Activated CD4-positive, alpha-beta memory T cell treated with anti-CD3 and anti-CD28 coated beads for 36 hours (primary cell): ENCODE measurements at regions not wholly inside any gene's neighbourhood (a gene's known extent, or its start where the extent isn't known, plus 50 kb on each side); places are given as distances from the start of the nearest gene placed in this dataset.

Source experiments
- CTCF ChIA-PET: fragments of 350-600 bp; sonication (Branson Sonifier 250); formaldehyde crosslinking; loops from one replicate; lab custom pipeline; 2021; ENCODE audit warnings: antibody characterized with exemption, inconsistent platforms; lab: Charles Lee
- POLR2A ChIA-PET: fragments of 350-600 bp; sonication (Branson Sonifier 250); formaldehyde crosslinking; loops from one replicate; lab custom pipeline; 2021; ENCODE audit warnings: antibody characterized with exemption; lab: Charles Lee
- DNase-seq: peaks from one replicate; pipeline ENCODE4 v3.0.0-alpha.2; 2020
- H3K27ac Mint-ChIP-seq: one replicate; pipeline ENCODE4 v1.8.0; 2021; ENCODE audit warnings: mixed read lengths
- H3K27me3 Mint-ChIP-seq: one replicate; pipeline ENCODE4 v1.8.0; 2021; ENCODE audit warnings: mixed read lengths
- H3K36me3 Mint-ChIP-seq: one replicate; pipeline ENCODE4 v1.8.0; 2021; ENCODE audit warnings: mixed read lengths
- H3K4me1 Mint-ChIP-seq: one replicate; pipeline ENCODE4 v1.8.0; 2021; ENCODE audit warnings: low read depth, mixed read lengths
- H3K4me3 Mint-ChIP-seq: one replicate; pipeline ENCODE4 v1.8.0; 2021; ENCODE audit warnings: mild to moderate bottlenecking, mixed read lengths
- H3K9me3 Mint-ChIP-seq: one replicate; pipeline ENCODE4 v1.8.0; 2021; ENCODE audit warnings: mixed read lengths
- intact Hi-C: fragments of 100-400 bp; cut with micrococcal nuclease; formaldehyde crosslinking; loops from one replicate; pipeline ENCODE4 v1.15.1; 2023

- Mint-ChIP-seq H3K27me3 (no peaks in the 10 kb centered on the region), H3K9me3 (peaks cover 14% of the 10 kb centered on the region), H3K36me3 (no peaks in the 10 kb centered on the region), H3K4me1 (no peaks in the 10 kb centered on the region), H3K27ac (no peak overlapping the region), H3K4me3 (no peak overlapping the region)
- no peak for DNase-seq
- CTCF ChIA-PET: no interaction called here
- intact Hi-C loops: no loop called here
- POLR2A ChIA-PET: no interaction called here
Measured at GRCh38 chr9:119739476-119739875, 370.2 kb upstream of the BRINP1 start.

DNA sequence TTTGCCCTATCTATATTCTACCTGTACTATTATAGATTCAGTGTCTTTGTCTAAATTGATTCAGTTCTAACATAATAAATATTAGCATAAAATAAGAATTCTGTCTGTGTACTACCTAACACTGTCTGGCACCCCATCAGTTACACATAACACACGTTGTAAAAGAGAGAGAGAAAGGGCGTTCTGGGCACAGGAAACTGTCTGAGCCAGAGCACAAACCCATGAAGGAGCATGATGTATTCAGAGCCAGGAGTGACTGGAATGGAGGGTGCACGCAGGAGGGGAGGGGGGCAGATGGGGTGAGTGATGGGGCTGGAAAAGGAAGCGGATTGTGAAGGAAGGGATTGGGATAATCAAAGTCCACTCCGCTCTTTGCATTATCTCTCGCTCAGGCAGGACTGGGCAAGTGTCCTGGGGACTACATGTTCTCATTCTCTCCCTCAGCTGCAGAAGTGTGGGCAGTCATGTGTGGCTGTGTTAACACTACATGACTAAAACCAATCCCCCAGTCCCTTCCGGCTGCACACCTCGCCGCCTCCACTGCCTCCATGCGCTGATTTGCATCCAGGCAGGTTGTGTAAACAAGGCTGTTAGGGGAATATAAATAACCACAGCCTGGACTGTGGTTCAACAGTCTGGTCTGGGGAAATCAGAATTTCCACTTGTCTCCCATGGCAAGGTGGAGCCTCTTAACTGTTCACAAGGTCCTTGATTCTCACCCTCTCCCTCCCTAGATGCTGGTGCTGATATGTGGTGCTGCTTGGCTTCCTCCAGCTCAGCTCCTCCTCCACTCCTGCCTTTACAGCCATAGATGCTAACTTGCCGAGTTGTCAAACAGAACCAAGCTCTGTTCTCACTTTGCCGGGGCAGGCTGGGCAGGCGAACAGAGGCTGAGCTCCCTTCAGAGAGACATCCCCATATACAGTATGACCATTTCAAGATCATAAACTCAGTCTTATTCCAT, 367.5 kb upstream of the BRINP1 start:
- Mint-ChIP-seq H3K4me1 (no peaks in the 10 kb centered on the region), H3K27ac (no peak overlapping the region), H3K9me3 (peaks cover 12% of the 10 kb centered on the region), H3K36me3 (no peaks in the 10 kb centered on the region), H3K27me3 (no peaks in the 10 kb centered on the region), H3K4me3 (no peak overlapping the region)
- no peak for DNase-seq
- intact Hi-C loops: no loop called here
- CTCF ChIA-PET: no interaction called here
- POLR2A ChIA-PET: no interaction called here

DNA sequence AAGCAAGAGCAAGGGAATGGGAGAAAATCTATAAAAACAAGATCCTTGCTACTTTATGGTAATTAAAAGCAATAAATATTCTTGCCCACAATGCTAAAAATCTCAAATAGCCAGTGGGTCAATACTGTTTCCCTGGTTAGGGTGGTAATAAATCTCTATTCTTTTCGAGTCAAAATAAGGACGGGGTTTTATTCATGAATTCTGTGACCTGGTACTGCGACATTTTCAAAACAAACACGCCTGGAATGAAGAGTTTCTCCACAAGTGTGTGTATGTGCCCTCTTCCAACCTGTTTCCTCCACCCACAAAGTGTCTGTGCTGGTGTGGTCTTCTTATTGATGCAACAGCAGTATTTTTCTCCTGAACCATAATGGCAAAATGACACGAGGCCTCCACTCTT, 358.8 kb upstream of the BRINP1 start:
- intact Hi-C loops: no loop called here

DNA sequence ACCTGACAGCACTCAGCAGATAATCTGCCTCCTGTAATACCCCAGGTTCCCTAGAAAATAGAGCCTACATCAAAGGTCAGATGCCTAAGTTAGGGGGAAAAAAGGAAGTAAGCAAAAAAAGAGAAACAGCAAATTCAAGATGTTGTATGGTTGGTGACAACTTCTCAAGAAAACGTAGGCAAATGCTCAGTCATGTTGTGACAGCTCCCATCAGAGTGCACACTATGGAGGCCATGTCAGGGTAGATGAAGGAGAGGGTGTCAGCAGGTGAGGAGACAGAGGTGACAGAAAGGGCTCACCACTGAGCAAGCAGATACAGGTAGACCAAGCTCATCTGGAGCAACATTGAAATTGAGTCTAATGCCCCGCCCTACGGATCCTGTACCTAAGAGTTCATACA, 356.8 kb upstream of the BRINP1 start:
- H3K4me3 Mint-ChIP-seq: no peak overlapping the region
- no peaks in the 10 kb centered on the region for H3K36me3 Mint-ChIP-seq
- no peaks in the 10 kb centered on the region for H3K4me1 Mint-ChIP-seq
- no peak for DNase-seq
- no peak overlapping the region for H3K27ac Mint-ChIP-seq
- intact Hi-C loops: no loop called here
- H3K27me3 Mint-ChIP-seq: no peaks in the 10 kb centered on the region
- CTCF ChIA-PET: no interaction called here
- H3K9me3 Mint-ChIP-seq: no peaks in the 10 kb centered on the region
- POLR2A ChIA-PET: no interaction called here

More for the DNA sequence above, 358.8 kb upstream of the BRINP1 start:
- Mint-ChIP-seq H3K27ac (no peak overlapping the region), H3K4me1 (no peaks in the 10 kb centered on the region), H3K36me3 (no peaks in the 10 kb centered on the region), H3K9me3 (peaks cover 6% of the 10 kb centered on the region), H3K4me3 (no peak overlapping the region), H3K27me3 (no peaks in the 10 kb centered on the region)
- ChIA-PET CTCF (no interaction called here), POLR2A (no interaction called here)
- no peak for DNase-seq

DNA sequence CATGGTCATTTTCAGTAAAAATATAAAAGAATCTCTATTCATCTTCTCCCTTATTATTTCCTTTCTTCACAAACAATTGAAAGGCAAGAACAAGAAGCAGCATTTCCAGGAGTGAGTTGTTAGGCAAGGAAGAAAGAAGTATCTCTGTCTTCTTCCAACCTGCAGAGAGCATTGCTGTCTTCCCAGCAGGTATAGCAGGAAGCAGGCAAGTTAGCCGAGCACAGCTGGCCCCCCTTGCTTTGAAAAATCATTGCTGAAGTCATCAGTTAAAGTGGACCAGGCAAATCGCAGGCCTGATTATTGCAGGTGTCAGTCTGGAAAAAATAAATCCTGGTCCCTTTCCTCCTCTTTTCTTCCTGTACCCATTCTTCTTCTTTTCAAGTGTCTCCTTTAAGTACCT, 353.1 kb upstream of the BRINP1 start:
- Mint-ChIP-seq H3K27ac (no peak overlapping the region), H3K27me3 (no peaks in the 10 kb centered on the region), H3K4me3 (no peak overlapping the region), H3K4me1 (no peaks in the 10 kb centered on the region), H3K9me3 (no peaks in the 10 kb centered on the region), H3K36me3 (no peaks in the 10 kb centered on the region)
- DNase-seq: no peak
- intact Hi-C loops: no loop called here
- POLR2A ChIA-PET: no interaction called here
- CTCF ChIA-PET: no interaction called here

GRCh38 chr9:119712325-119712724, 343.1 kb upstream of the BRINP1 start:
- Mint-ChIP-seq H3K27me3 (no peaks in the 10 kb centered on the region), H3K4me1 (no peaks in the 10 kb centered on the region), H3K36me3 (no peaks in the 10 kb centered on the region), H3K4me3 (no peak overlapping the region), H3K27ac (no peak overlapping the region), H3K9me3 (no peaks in the 10 kb centered on the region)
- intact Hi-C loops: no loop called here
- no peak for DNase-seq
- POLR2A ChIA-PET: no interaction called here
- CTCF ChIA-PET: no interaction called here

- POLR2A ChIA-PET: no interaction called here
- H3K27ac Mint-ChIP-seq: no peak overlapping the region
- no peaks in the 10 kb centered on the region for H3K27me3 Mint-ChIP-seq
- H3K4me1 Mint-ChIP-seq: no peaks in the 10 kb centered on the region
- no peaks in the 10 kb centered on the region for H3K9me3 Mint-ChIP-seq
- H3K36me3 Mint-ChIP-seq: no peaks in the 10 kb centered on the region
- no peak for DNase-seq
- CTCF ChIA-PET: no interaction called here
- H3K4me3 Mint-ChIP-seq: no peak overlapping the region
- intact Hi-C loops: no loop called here
Measured at GRCh38 chr9:119709431-119709830, 340.2 kb upstream of the BRINP1 start.

DNA sequence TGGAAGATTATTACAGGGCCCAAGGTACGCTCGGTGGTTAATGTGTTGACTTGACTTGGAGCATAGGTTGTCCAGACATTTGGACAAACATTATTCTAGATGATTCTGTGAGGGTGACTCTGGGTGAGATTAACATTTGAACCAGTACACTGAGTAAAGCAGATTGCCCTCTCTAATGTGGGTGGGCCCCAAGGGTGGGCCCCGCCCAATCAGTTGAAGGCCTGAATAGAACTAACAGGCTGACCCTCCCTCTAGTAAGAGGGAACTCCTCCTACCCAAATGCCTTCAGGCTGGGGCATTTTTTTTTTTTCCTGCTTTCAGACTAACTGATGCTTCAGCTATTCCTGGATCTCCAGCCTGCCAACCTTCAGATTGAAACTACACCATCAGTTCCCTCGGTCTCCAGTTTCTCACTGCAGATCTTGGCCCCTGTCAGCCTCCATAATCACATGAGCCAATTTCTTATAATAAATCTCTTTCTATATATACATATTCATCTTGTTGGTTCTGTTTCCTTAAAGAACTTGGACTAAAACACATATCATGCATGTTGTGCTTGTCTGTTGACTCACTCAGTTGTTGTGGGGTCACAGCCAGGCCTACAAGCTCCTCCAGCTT, 338.1 kb upstream of the BRINP1 start:
- Mint-ChIP-seq H3K4me1 (no peaks in the 10 kb centered on the region), H3K9me3 (no peaks in the 10 kb centered on the region), H3K4me3 (no peak overlapping the region), H3K36me3 (no peaks in the 10 kb centered on the region), H3K27me3 (no peaks in the 10 kb centered on the region), H3K27ac (no peak overlapping the region)
- no peak for DNase-seq
- CTCF ChIA-PET: no interaction called here
- intact Hi-C loops: no loop called here
- POLR2A ChIA-PET: no interaction called here

- intact Hi-C loops: no loop called here
- Mint-ChIP-seq H3K36me3 (no peaks in the 10 kb centered on the region), H3K27ac (no peak overlapping the region), H3K27me3 (no peaks in the 10 kb centered on the region), H3K4me3 (no peak overlapping the region), H3K4me1 (no peaks in the 10 kb centered on the region), H3K9me3 (no peaks in the 10 kb centered on the region)
- POLR2A ChIA-PET: no interaction called here
- no peak for DNase-seq
- CTCF ChIA-PET: no interaction called here
Measured at GRCh38 chr9:119701651-119702050, 332.4 kb upstream of the BRINP1 start.

GRCh38 chr9:119698535-119698934, 329.3 kb upstream of the BRINP1 start:
- Mint-ChIP-seq H3K4me1 (no peaks in the 10 kb centered on the region), H3K27ac (no peak overlapping the region), H3K9me3 (no peaks in the 10 kb centered on the region), H3K27me3 (no peaks in the 10 kb centered on the region), H3K4me3 (no peak overlapping the region), H3K36me3 (no peaks in the 10 kb centered on the region)
- no peak for DNase-seq
- ChIA-PET CTCF (no interaction called here), POLR2A (no interaction called here)
- intact Hi-C loops: no loop called here

DNA sequence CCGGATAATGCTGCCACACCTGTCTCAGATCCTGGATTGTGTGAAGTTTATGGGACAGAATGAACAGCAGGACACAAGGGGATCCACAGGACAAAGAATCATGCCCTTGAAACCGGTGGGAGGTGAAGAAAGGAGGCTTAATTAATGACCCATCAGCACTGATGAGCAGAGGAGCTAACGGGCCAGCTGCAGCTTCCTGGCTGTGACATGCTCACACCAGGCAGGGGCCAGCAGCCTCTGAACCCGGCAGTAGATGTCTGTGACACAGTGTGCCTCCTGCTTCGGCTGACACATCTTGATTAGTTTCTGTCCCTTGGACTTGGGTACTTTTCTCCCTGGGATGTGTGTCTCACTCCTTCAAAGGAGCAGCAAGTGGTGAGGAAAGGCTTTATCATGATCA, 328.8 kb upstream of the BRINP1 start:
- POLR2A ChIA-PET: no interaction called here
- Mint-ChIP-seq H3K36me3 (no peaks in the 10 kb centered on the region), H3K9me3 (no peaks in the 10 kb centered on the region), H3K27me3 (no peaks in the 10 kb centered on the region), H3K4me3 (no peak overlapping the region), H3K4me1 (no peaks in the 10 kb centered on the region), H3K27ac (no peak overlapping the region)
- no peak for DNase-seq
- intact Hi-C loops: no loop called here
- CTCF ChIA-PET: no interaction called here

- Mint-ChIP-seq H3K27ac (no peak overlapping the region), H3K9me3 (no peaks in the 10 kb centered on the region), H3K4me3 (no peak overlapping the region), H3K27me3 (no peaks in the 10 kb centered on the region), H3K4me1 (no peaks in the 10 kb centered on the region), H3K36me3 (no peaks in the 10 kb centered on the region)
- CTCF ChIA-PET: no interaction called here
- POLR2A ChIA-PET: no interaction called here
- intact Hi-C loops: no loop called here
- no peak for DNase-seq
Measured at GRCh38 chr9:119689879-119690278, 320.6 kb upstream of the BRINP1 start.

GRCh38 chr9:119688547-119688946, 319.3 kb upstream of the BRINP1 start:
- H3K27ac Mint-ChIP-seq: no peak overlapping the region

More at GRCh38 chr9:119688547-119688946, 319.3 kb upstream of the BRINP1 start:
- H3K36me3 Mint-ChIP-seq: no peaks in the 10 kb centered on the region
- DNase-seq: no peak
- H3K27me3 Mint-ChIP-seq: no peaks in the 10 kb centered on the region
- ChIA-PET CTCF (no interaction called here), POLR2A (no interaction called here)
- H3K4me1 Mint-ChIP-seq: no peaks in the 10 kb centered on the region
- intact Hi-C loops: no loop called here
- no peaks in the 10 kb centered on the region for H3K9me3 Mint-ChIP-seq
- no peak overlapping the region for H3K4me3 Mint-ChIP-seq
